Spleen (tissue), 11 donors: ENCODE measurements at regions not wholly inside any gene's neighbourhood (a gene's known extent, or its start where the extent isn't known, plus 50 kb on each side); places are given as distances from the start of the nearest gene placed in this dataset.

Experiments used
- DNase-seq: peaks from one replicate; pipeline ENCODE4 v3.0.0-alpha.2; 2020
- H3K27ac ChIP-seq, 8 donors: fragments of 200-600 bp; sonication (generic) in 7 of 8; 1 replicate in 4 of 8; 2 replicates in 4 of 8; pipeline versions ENCODE4 v1.5.0 to v1.8.0; 2016 to 2021; ENCODE audit warnings: inconsistent platforms in 4 of 8, mild to moderate bottlenecking in 4 of 8, moderate library complexity in 1 of 8
- H3K27me3 ChIP-seq, 7 donors: fragments of 200-600 bp; sonication (generic) in 6 of 7; replicated peaks in 1 of 7; 1 replicate in 4 of 7; 2 replicates in 3 of 7; pipeline versions ENCODE4 v1.5.0 to v1.8.0; 2016 to 2021; ENCODE audit warnings: inconsistent platforms in 3 of 7, mild to moderate bottlenecking in 1 of 7
- H3K36me3 ChIP-seq, 6 donors: fragments of 200-600 bp; sonication (generic) in 5 of 6; 1 replicate in 4 of 6; 2 replicates in 2 of 6; pipeline versions ENCODE4 v1.5.0 to v1.8.0; 2016 to 2021; ENCODE audit warnings: inconsistent platforms in 2 of 6
- H3K4me1 ChIP-seq, 6 donors: fragments of 200-600 bp; sonication (generic) in 5 of 6; 1 replicate in 3 of 6; 2 replicates in 3 of 6; pipeline versions ENCODE4 v1.5.0 to v1.8.0; 2016 to 2021; ENCODE audit warnings: inconsistent platforms in 3 of 6
- H3K4me3 ChIP-seq, 8 donors: fragments of 200-600 bp; sonication (generic) in 7 of 8; 1 replicate in 4 of 8; 2 replicates in 4 of 8; pipeline versions ENCODE4 v1.5.0 to v1.8.0; 2016 to 2021; ENCODE audit warnings: inconsistent platforms in 4 of 8, mild to moderate bottlenecking in 4 of 8, moderate library complexity in 2 of 8
- H3K9me3 ChIP-seq, 8 donors: fragments of 200-600 bp; sonication (generic) in 7 of 8; 1 replicate in 4 of 8; 2 replicates in 4 of 8; pipeline versions ENCODE4 v1.5.0 to v1.8.0; 2016 to 2021; ENCODE audit warnings: inconsistent platforms in 4 of 8
- POLR2A ChIP-seq, 3 donors: fragments of 450-650 bp; IDR thresholded peaks; one replicate each; pipeline ENCODE4 v1.5.1; 2017; ENCODE audit warnings: antibody characterized with exemption in 3 of 3, mild to moderate bottlenecking in 1 of 3
- POLR2AphosphoS5 ChIP-seq, 3 donors: sonication (generic); formaldehyde crosslinking; IDR thresholded peaks; one replicate each; pipeline ENCODE4 v1.5.1; 2017; ENCODE audit warnings: antibody characterized with exemption in 3 of 3
- WGBS, 5 donors: extraction: QIAGEN DNeasy Blood & Tissue Kit in 3 of 5; methylation state at CpG; one replicate each; pipeline versions ENCODE4 v1.1.5 to v1.1.7; 2013 to 2018; 5-methylcytosine and 5-hydroxymethylcytosine counted together
- intact Hi-C: fragments of 100-400 bp; cut with DNase I; formaldehyde crosslinking; loops from one replicate; pipeline ENCODE4 v1.15.0; 2023; ENCODE audit warnings: low total_unique reads
- TF ChIP-seq, protein P1 (sequence below), 11 experiments: fragments of 200-600 bp in 7 of 11; fragments of 450-650 bp in 4 of 11; sonication (generic) in 4 of 11; IDR thresholded peaks in 8 of 11; conservative IDR thresholded peaks in 3 of 11; 1 replicate in 7 of 11; 2 replicates in 4 of 11; pipeline versions ENCODE4 v1.4.0 to v1.8.0; 2016 to 2021; ENCODE audit warnings: antibody characterized with exemption in 11 of 11, inconsistent platforms in 4 of 11, mild to moderate bottlenecking in 1 of 11
- donor health status: healthy with polysubstance abuse.
- donor health status: DM: no; HTN: no; CAD: no; lungs with moderate emphysema.
- donor health status: DM: no; HTN: no; CAD: no.
- donor health status: Bipolar disorder and iron deficiency.
- donor health status: healthy.
- donor health status: DM: no; HTN: no; CAD: no.
- donor health status: DM: yes; HTN: yes; CAD: no.

DNA sequence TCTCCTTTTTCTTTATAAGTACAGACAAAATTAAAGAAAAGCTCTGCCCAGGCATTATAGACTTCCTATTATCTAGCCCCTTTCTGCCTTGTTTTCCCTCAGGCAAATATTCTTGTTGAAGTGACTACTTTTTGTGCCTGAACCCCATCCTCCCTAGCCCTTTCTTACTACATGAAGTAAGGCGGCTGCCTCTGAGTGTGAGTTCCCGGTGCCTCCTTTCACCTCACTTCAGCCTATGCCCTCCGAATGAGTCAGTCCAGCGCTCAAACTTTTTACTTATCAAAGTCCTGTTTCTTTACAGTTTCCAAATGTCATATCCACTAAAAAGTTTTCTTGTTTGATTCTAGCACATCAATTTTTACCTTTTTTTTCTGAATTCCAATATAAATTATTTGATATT lies 778.3 kb upstream of the NRXN1 start:
- 90 to 96% (median 93%) methylated on average over 4 of the region's 4 CpGs for WGBS, 5 donors
- intact Hi-C loops: no loop called here
- no peak for DNase-seq

DNA sequence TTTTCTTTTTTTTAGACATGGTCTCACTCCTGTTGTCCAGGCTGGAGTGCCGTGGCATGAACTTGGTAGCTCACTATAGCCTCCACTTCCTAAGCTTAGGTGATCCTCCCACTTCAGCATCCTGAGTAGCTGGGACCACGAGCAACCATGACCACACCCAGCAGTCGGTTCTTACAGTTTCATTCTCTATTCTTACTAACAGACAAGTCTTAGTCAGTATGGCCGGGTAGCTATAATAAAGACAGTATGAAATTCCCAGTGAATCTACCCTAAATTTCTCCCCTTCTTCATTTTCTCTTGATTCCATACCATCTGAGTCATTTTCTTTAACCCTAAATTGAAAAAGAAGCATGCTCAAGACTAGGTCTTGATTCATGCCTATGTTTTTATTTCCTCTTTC lies 775.3 kb upstream of the NRXN1 start:
- intact Hi-C loops: no loop called here

More for the DNA sequence above, 778.3 kb upstream of the NRXN1 start:
- no peak overlapping the region for H3K27ac ChIP-seq
- peaks cover 0 to 5% (median 0%) of the 10 kb centered on the region in 8 donors for H3K9me3 ChIP-seq
- H3K27me3 ChIP-seq: no peaks in the 10 kb centered on the region
- H3K36me3 ChIP-seq: no peaks in the 10 kb centered on the region
- TF ChIP-seq POLR2A (IDR thresholded peaks at IDR 0.05) (no peak), POLR2AphosphoS5 (IDR thresholded peaks at IDR 0.05) (no peak)
- TF ChIP-seq, protein P1, sequence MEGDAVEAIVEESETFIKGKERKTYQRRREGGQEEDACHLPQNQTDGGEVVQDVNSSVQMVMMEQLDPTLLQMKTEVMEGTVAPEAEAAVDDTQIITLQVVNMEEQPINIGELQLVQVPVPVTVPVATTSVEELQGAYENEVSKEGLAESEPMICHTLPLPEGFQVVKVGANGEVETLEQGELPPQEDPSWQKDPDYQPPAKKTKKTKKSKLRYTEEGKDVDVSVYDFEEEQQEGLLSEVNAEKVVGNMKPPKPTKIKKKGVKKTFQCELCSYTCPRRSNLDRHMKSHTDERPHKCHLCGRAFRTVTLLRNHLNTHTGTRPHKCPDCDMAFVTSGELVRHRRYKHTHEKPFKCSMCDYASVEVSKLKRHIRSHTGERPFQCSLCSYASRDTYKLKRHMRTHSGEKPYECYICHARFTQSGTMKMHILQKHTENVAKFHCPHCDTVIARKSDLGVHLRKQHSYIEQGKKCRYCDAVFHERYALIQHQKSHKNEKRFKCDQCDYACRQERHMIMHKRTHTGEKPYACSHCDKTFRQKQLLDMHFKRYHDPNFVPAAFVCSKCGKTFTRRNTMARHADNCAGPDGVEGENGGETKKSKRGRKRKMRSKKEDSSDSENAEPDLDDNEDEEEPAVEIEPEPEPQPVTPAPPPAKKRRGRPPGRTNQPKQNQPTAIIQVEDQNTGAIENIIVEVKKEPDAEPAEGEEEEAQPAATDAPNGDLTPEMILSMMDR (IDR thresholded peaks at IDR 0.05 in 8 of 11, conservative IDR thresholded peaks at IDR 0.05 in 3 of 11): no peak
- H3K4me1 ChIP-seq: no peaks in the 10 kb centered on the region
- no peak overlapping the region for H3K4me3 ChIP-seq

DNA sequence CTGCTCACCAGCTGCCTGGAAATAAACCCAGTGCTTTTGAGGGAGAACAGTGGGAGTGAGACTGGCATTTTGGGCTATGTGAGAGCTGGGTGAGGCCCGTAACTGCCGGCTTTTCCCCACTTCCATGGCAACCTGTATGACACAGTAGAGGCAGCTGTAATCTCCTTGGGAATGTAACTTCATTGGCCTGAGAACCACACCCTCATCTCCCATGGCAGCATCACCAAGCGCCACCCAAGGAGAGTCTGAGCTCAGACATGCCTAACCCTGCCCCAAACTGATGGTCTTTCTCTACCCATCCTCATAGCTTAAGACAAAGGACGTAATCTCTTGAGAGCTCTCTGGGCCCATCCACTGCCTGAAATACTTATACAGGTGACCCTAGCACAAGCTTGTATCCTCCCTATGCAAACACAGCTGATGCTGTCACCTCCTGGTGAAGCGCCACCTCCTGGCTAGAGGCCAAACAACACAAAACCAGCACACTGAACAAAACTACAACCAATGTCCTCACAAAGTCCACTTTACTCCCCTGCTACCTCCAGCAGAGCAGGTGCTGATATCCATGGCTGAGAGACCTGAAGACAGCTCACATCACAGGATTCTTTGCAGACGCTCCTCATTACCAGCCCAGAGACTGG lies 763.4 kb upstream of the NRXN1 start:
- intact Hi-C loops: no loop called here
- Histone ChIP-seq H3K4me3 (no peak overlapping the region), H3K9me3 (peaks cover 0 to 23% (median 7%) of the 10 kb centered on the region in 8 donors), H3K4me1 (no peaks in the 10 kb centered on the region), H3K36me3 (no peaks in the 10 kb centered on the region), H3K27ac (no peak overlapping the region), H3K27me3 (no peaks in the 10 kb centered on the region)
- no peak for DNase-seq
- WGBS, 5 donors: 72 to 87% (median 77%) methylated on average over 6 of the region's 6 CpGs
- TF ChIP-seq, protein P1 (IDR thresholded peaks at IDR 0.05 in 8 of 11, conservative IDR thresholded peaks at IDR 0.05 in 3 of 11): no peak
- TF ChIP-seq POLR2AphosphoS5 (IDR thresholded peaks at IDR 0.05) (no peak), POLR2A (IDR thresholded peaks at IDR 0.05) (no peak)

More for the DNA sequence above, 775.3 kb upstream of the NRXN1 start:
- Histone ChIP-seq H3K4me1 (no peaks in the 10 kb centered on the region), H3K4me3 (no peak overlapping the region), H3K9me3 (peaks cover 0 to 5% (median 0%) of the 10 kb centered on the region in 8 donors), H3K27ac (no peak overlapping the region), H3K36me3 (no peaks in the 10 kb centered on the region), H3K27me3 (no peaks in the 10 kb centered on the region)
- no peak for DNase-seq
- TF ChIP-seq POLR2A (IDR thresholded peaks at IDR 0.05) (no peak), POLR2AphosphoS5 (IDR thresholded peaks at IDR 0.05) (no peak)
- TF ChIP-seq, protein P1 (IDR thresholded peaks at IDR 0.05 in 8 of 11, conservative IDR thresholded peaks at IDR 0.05 in 3 of 11): no peak
- 74 to 87% (median 75%) methylated on average over 4 of the region's 4 CpGs for WGBS, 5 donors

DNA sequence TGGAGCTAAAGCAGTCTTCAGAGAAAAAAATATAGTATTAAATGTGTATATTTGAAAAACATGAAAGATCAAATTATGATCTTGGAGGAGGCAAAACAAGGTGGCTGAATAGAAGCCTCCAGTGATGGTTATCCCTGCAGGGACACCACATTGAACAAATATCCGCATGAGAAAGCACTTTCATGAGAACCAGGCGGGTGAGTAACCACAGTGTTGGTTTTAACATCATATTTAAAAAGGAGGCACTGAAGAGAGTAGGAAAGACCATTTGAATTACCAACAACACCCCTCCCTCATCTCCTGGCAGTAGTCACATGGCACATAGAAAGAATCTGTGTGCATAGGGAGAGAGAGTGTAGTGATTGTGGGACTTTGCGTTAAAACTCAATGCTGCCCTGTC lies 759.6 kb upstream of the NRXN1 start:
- H3K9me3 ChIP-seq: peaks cover 0 to 14% (median 0%) of the 10 kb centered on the region in 8 donors
- H3K27me3 ChIP-seq: no peaks in the 10 kb centered on the region
- intact Hi-C loops: no loop called here
- H3K4me3 ChIP-seq: no peak overlapping the region
- H3K36me3 ChIP-seq: no peaks in the 10 kb centered on the region
- no peak for TF ChIP-seq POLR2AphosphoS5 (IDR thresholded peaks at IDR 0.05)
- TF ChIP-seq, protein P1 (IDR thresholded peaks at IDR 0.05 in 8 of 11, conservative IDR thresholded peaks at IDR 0.05 in 3 of 11): no peak
- TF ChIP-seq POLR2A (IDR thresholded peaks at IDR 0.05): no peak
- H3K27ac ChIP-seq: no peak overlapping the region
- 87 to 94% (median 90%) methylated on average over 3 of the region's 3 CpGs for WGBS, 5 donors
- H3K4me1 ChIP-seq: no peaks in the 10 kb centered on the region
- DNase-seq: no peak
